ENCODE measurements at regions not wholly inside any gene's neighbourhood (a gene's known extent, or its start where the extent isn't known, plus 50 kb on each side); places are given as distances from the start of the nearest gene placed in this dataset.

- TF ChIP-seq CTCF (IDR thresholded peaks at IDR 0.05) (no peak), POLR2A (IDR thresholded peaks at IDR 0.05) (no peak), EP300 (IDR thresholded peaks at IDR 0.05) (no peak)
Measured at GRCh38 chr20:22005535-22005934, 300.1 kb downstream of the PAX1 start.

Data from upper lobe of left lung (tissue), 4 donors.